Cardiac muscle cell (in vitro differentiated cells and primary cell): ENCODE measurements at regions not wholly inside any gene's neighbourhood (a gene's known extent, or its start where the extent isn't known, plus 50 kb on each side); places are given as distances from the start of the nearest gene placed in this dataset.
A peak's percentile ranks its signal among the peaks of the same experiment; 100 is the strongest.

Source experiments
- DNase-seq, 2 donors: peaks; one replicate each; pipeline versions ENCODE4 v3.0.0 to v3.0.0-alpha.2; 2010 to 2017; ENCODE audit warnings: low read depth in 1 of 2, low spot score in 1 of 2
- H3K27ac ChIP-seq: fragments of 200-600 bp; sonication (generic); 2 replicates; pipeline ENCODE4 v1.5.1; 2016
- H3K27me3 ChIP-seq: fragments of 200-600 bp; sonication (generic); 2 replicates; pipeline ENCODE4 v1.6.0; 2016; ENCODE audit warnings: control low read depth
- H3K36me3 ChIP-seq: fragments of 200-600 bp; sonication (generic); 2 replicates; pipeline ENCODE4 v1.5.1; 2016; ENCODE audit warnings: control low read depth
- H3K4me1 ChIP-seq: fragments of 200-600 bp; sonication (generic); 2 replicates; pipeline ENCODE4 v1.8.1; 2017; ENCODE audit warnings: low read depth, mild to moderate bottlenecking, mixed run types
- H3K4me3 ChIP-seq: fragments of 200-600 bp; sonication (generic); 2 replicates; pipeline ENCODE4 v1.5.1; 2016; ENCODE audit warnings: mild to moderate bottlenecking
- H3K9me3 ChIP-seq: fragments of 200-600 bp; sonication (generic); 2 replicates; pipeline ENCODE4 v1.5.1; 2017; ENCODE audit warnings: low read depth, mild to moderate bottlenecking, control low read depth
- TF ChIP-seq, protein P1 (sequence below): IDR thresholded peaks from 2 replicates; pipeline ENCODE4 v1.5.1; 2012; ENCODE audit warnings: low read depth, mild to moderate bottlenecking, low read length

DNA sequence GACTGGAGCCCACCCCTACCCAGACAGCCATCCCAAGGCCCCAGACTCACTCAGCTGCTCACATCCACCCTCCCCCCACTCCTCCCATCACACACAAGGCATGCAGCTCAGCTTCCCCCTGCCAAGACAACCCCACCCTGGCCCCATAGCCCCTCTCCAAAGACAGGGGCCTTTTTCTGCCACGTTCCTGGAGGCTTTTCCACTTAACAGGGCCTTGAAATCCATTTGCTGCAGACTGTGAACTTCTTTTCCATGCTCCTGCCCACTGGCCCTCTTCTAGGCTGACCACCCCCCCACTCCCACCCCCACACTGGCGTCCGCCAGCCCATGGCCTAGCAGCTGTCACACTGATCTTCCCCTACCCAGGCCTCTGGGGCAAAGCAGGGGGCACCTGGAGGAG, 76.0 kb downstream of the PJA1 start:
- TF ChIP-seq, protein P1, sequence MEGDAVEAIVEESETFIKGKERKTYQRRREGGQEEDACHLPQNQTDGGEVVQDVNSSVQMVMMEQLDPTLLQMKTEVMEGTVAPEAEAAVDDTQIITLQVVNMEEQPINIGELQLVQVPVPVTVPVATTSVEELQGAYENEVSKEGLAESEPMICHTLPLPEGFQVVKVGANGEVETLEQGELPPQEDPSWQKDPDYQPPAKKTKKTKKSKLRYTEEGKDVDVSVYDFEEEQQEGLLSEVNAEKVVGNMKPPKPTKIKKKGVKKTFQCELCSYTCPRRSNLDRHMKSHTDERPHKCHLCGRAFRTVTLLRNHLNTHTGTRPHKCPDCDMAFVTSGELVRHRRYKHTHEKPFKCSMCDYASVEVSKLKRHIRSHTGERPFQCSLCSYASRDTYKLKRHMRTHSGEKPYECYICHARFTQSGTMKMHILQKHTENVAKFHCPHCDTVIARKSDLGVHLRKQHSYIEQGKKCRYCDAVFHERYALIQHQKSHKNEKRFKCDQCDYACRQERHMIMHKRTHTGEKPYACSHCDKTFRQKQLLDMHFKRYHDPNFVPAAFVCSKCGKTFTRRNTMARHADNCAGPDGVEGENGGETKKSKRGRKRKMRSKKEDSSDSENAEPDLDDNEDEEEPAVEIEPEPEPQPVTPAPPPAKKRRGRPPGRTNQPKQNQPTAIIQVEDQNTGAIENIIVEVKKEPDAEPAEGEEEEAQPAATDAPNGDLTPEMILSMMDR, result no peak
- Histone ChIP-seq H3K9me3 (no peaks in the 10 kb centered on the region), H3K4me3 (no peak overlapping the region), H3K36me3 (no peaks in the 10 kb centered on the region), H3K27ac (no peak overlapping the region), H3K27me3 (no peaks in the 10 kb centered on the region), H3K4me1 (no peaks in the 10 kb centered on the region)
- DNase-seq, result no peak

DNA sequence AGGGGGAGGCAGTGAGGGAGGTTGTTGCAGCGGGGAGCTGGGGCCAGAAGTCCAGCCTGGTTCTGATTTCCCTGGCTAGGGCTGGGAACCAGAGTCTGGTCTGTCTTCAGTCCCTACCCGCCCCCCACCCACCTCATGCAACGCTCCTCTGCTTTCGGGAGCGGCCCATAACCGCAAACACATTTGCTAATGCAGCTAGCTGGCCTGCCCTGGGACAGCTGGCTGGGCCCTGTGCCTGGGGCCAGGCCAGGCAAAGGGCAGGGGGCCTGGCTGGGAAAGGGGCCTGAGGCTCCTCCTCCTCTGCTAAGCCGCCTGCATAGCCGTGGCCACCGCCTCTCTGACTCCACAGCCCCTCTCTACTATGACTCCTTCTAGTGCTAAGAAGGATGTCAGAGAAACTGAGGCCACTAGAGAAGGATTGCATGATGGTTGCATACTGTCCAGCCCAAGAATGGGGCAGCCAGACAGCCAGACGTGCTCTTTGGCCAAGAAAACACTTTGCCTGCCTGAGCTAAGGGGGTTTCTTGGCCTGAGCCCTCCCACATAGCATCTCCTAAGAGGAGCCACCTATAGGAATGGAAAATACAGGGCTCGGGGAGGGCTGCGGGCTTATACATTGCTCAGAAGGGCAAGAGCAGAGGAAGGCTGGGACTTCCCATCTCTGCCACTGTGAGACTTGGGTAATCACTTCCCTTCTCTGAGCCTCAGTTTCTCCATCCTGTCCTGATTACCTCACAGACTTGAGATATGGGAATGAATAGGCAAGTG, 76.9 kb downstream of the PJA1 start:
- no peak overlapping the region for H3K27ac ChIP-seq
- H3K27me3 ChIP-seq, result no peaks in the 10 kb centered on the region
- peaks cover 3% of the 10 kb centered on the region for H3K4me1 ChIP-seq
- H3K36me3 ChIP-seq, result no peaks in the 10 kb centered on the region
- H3K4me3 ChIP-seq, result no peak overlapping the region
- DNase-seq, result peak in 1 of 2 donors; percentile 56
- TF ChIP-seq, protein P1, result no peak
- H3K9me3 ChIP-seq, result no peaks in the 10 kb centered on the region

DNA sequence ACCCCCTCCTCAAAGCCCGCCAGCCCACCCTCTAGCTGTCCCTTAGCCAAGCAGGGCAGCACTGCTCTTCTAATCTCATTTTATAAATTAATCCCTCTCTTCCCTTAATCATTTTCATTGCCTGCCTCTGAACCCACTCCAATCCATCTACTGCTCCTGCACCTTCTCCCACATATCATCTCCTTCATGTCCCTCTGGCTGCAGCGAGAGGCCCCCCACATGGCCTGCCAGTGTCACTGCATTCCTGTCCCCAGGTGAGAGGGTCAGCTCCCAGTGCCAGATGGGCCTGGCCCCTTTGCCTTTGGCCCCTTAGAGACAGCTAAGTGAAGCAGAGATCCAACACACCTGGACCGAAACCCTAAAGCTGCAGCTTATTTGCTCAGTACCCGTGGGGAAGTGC, 79.4 kb downstream of the PJA1 start:
- Histone ChIP-seq H3K27ac (no peak overlapping the region), H3K4me1 (peaks cover 5% of the 10 kb centered on the region), H3K9me3 (no peaks in the 10 kb centered on the region), H3K36me3 (no peaks in the 10 kb centered on the region), H3K27me3 (no peaks in the 10 kb centered on the region), H3K4me3 (no peak overlapping the region)
- TF ChIP-seq, protein P1, result no peak
- DNase-seq, result no peak

DNA sequence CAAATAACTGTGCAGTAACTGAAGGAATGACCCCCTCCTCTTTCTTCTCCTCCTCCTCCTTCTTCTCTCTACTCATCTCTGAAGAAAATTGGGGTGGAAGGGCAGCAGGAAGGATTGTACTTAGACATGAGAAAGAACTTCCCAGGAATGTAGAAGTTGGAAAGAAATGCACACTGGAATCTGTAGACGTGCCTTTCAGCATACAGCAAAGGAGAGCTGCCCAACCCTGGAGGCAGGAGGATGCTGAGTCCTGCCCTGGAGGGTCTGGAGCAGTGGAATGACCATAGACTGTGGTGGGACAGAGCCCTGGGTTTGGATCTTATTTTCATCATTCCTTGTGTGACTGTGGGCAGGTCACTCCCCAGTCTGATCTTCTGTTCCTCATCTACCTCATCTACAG, 80.1 kb downstream of the PJA1 start:
- H3K27me3 ChIP-seq, result no peaks in the 10 kb centered on the region
- H3K36me3 ChIP-seq, result no peaks in the 10 kb centered on the region
- H3K27ac ChIP-seq, result no peak overlapping the region
- TF ChIP-seq, protein P1, result no peak
- H3K9me3 ChIP-seq, result no peaks in the 10 kb centered on the region
- DNase-seq, result no peak
- no peak overlapping the region for H3K4me3 ChIP-seq
- peaks cover 5% of the 10 kb centered on the region for H3K4me1 ChIP-seq

DNA sequence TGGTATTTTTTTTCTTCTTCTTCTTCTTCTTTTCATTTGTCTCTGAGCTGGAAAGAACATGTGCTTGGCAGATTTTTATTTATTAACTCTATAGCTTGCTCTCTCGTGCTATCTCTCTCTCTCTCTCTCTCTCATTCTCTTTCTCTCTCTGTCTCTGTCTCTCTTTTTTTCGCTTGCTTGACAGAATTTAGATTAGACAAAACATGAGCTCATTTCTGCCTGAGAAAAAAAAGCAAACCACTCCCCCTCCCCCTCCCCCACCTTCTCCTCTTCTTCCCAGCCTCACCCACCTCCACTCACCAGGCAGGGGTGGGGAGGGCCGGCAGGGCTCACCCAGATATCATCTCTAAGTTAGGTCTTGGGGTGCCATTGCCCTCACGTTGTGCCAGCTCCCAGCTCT, 81.5 kb downstream of the PJA1 start:
- no peak for DNase-seq
- Histone ChIP-seq H3K27me3 (no peaks in the 10 kb centered on the region), H3K4me3 (no peak overlapping the region), H3K9me3 (no peaks in the 10 kb centered on the region), H3K36me3 (no peaks in the 10 kb centered on the region), H3K4me1 (peaks cover 5% of the 10 kb centered on the region), H3K27ac (no peak overlapping the region)
- TF ChIP-seq, protein P1, result no peak
